Jurkat, Clone E6-1 (cell line): ENCODE measurements at regions not wholly inside any gene's neighbourhood (a gene's known extent, or its start where the extent isn't known, plus 50 kb on each side); places are given as distances from the start of the nearest gene placed in this dataset.
"Not testable (repeated sequence)": the region's sequence is repeated elsewhere in the genome, so short reads cannot be mapped to it uniquely, and the experiment has no call there.

ENCODE experiments used
- DNase-seq: peaks from one replicate; pipeline ENCODE4 v3.0.0-alpha.2; 2011; ENCODE audit warnings: low read depth, low spot score
- H3K4me3 ChIP-seq: 2 replicates; pipeline ENCODE4 v1.5.1; 2011; ENCODE audit warnings: mild to moderate bottlenecking, low read length, control low read depth, moderate library complexity

DNA sequence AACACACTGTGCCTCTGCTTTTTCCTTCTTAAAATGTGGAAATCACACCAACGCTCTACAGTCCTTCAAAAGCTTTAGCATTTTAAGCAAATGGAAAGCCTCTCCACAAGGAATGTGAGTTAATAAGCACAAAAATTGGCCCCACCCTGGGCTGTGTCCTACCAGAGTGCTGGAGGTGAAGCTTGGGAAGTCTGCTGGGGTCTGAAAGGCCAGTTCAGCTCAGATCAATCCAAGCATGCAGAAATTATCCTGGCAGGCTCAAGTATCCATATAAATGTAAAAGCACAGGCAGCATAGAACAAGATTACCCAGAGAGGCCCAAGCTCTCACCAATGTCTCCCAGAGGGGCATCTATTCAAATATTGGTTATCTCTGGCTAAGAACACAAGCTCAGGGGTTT, 98.5 kb downstream of the ESM1 start:
- no peak overlapping the region for H3K4me3 ChIP-seq

DNA sequence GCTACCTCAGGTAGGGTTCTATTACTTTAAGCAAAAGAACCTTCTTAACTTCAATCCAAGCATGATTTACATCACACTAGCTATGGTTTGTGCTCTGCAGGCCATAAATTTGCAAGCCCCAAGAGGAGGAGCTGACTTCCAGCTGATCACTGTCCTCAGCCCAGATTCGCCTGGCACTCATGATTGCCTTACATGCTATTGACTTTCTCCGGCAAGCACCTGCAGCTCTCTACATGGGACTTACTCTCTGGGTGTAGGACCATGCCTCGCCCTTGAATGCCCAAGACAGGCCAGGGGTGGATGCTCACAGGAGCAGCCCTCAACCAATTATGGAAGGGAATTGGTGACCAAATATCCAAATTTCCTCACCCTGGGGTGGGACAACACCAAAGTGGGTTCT, 99.8 kb downstream of the ESM1 start:
- H3K4me3 ChIP-seq: no peak overlapping the region
- no peak for DNase-seq

More for the DNA sequence above, 98.5 kb downstream of the ESM1 start:
- no peak for DNase-seq

DNA sequence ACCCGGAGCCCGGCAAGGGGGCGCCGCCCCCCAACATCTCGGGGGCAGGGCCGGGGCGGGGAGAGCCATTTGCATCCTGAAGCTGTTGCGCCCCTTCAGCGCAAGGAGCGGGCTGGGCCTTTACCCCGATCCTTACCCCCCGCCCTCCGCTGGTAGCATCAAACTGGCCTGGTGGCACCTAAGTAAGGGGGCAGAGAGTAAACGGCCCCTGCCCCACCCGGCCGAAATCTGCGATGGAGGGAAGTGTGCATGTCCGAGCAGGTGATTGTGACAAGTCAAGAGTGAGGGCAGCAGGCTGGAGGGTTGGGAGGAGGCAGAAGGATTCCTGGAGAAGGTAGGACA, 101.2 kb downstream of the ESM1 start:
- no peak overlapping the region for H3K4me3 ChIP-seq
- DNase-seq: no peak

DNA sequence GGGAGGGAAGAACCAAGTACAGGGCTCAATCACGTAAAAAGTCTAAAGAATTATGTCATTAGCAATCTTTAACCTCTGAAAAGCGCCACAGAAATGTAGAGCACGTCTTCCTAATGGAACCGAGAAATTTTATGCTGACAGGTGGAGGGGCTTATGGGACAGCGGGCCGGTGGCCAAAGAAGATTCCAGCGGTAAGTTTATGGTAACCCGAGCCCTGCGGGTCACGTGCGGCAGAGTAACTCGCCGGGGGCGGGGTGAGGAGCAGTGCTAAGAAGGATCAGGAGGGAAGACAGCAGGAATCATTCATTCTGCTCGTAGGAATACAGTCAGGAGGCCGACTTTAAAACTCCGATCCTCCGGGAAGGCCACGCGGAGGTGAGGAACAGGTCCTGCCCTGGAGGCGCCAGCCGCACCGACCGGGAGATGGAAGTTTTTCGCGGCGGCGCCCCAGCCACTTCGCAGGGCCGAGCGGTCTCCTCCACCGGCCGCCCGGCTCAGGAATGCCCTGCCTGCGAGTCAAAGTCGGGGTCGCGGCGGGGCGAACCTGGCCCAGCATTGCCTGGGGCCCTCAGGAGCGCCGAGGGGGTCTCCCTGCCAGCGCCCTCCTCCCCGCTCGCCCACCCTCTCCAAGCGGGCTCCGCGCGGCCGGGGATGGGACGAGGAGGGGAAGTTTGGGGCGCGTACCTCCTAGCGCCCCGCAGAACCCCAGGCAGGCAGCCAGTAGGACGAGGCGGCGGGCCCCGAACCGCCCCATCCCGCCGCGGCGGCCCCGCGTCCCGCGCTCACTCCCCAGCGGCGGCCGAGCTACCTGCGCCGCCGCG, 101.8 kb downstream of the ESM1 start:
- no peak for DNase-seq
- H3K4me3 ChIP-seq: no peak overlapping the region

DNA sequence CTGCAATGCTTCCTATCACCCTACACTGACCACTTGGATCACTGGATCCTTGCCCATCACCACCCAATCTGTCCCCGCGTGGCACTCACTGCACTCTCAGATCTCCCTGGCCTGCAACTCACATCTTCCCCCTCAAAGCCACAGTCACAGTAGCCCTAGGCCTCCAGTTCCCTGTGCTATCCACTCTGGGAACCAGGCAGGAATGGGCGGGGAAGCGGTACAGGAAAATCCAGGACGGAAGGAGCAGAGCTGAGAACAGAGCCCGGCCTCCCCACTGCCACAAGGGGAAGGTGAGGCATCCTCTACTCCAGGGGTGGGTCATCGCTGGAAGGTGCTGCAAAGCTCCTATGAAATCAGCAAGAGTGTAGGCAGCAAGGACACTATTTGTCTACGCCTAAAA, 102.6 kb downstream of the ESM1 start:
- no peak for DNase-seq
- no peak overlapping the region for H3K4me3 ChIP-seq

DNA sequence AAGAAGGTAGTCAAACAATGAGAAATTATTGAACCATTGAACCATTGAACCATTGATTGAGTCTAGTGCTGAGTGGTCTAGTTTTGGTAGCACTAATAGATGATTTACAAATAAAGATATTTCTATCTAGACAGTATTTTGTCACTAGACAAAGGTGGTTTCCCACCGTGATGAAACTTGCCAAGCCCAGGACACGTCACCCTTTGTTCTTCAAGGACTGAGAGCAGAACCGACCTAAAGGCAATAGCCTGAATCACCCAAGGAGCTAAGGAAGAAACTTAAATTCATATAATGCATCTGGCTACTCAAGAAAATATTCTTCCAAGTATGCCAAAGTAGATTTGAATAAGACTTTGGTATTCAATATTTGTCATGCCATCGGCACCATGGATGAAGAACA, 103.3 kb downstream of the ESM1 start:
- no peak for DNase-seq
- no peak overlapping the region for H3K4me3 ChIP-seq

DNA sequence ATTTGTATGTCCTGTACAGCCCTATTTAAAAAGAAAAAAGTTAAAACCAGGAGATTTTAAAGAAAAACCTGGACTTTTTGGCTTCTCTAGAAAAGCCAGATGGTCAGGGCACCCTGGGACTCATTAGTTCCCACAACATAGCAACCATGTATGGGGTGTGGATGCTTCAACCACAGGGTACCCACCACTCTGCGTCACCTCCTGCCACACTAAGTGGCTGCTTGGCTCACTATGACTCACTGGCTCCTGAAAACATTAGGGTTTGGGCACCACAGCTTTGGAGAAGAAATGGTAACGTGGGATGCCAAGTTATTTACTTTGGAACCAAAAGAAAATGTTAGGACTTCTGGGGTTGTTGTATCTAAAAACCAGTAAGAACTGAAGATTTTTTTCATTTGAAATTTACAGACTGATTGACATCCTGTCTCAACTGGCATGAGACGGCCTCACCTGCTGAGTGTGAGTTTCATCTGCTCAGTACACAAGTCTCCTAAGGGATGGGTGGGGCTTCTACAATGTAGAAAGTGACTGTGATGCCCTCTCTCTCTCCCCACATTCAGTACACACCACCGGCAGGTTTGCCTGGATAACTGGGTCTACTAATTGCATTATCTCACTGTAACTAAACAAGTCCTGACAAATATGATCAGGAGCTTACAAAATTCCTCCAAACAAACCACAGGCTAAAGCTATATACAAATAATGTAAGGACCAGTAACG, 103.9 kb downstream of the ESM1 start:
- no peak for DNase-seq
- no peak overlapping the region for H3K4me3 ChIP-seq

DNA sequence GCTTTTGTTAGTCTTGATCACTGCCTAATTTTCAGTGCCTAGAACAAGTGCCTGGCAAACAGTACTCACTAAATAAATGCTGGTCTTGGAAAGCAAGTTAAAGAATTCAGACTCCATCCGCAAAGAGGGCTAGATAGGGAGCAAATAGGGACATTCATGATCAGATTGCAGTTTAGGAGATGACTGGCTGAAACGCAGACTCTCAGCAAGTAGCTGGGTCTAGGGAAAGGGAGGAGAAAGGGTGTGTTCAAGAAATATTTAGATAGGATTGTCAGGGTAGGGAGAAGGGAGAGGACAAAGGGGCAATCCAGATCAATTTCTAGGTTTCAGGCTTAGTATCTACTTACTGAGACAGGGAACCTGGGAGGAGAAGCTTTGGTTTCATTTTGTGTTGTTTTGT, 108.4 kb downstream of the ESM1 start:
- no peak for DNase-seq
- no peak overlapping the region for H3K4me3 ChIP-seq

DNA sequence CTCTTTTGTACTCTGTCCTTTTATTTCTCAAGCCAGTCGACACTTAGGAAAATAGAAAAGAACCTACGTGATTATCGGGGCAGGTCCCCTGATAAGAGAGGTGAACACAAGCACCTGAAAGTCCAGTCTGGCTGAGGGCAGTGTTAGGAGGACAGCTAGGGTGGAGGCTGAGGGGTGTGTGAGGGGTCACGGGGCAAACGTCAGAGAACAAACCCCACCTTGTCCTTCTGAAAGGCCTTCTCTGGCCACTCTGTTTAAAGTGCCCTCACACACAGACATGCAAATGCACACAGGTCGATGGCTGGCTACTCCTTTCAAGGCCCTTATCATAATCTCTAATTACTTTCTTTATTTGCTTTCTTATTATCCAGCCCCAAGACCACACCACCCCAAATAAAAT, 108.8 kb downstream of the ESM1 start:
- DNase-seq: no peak
- H3K4me3 ChIP-seq: no peak overlapping the region

DNA sequence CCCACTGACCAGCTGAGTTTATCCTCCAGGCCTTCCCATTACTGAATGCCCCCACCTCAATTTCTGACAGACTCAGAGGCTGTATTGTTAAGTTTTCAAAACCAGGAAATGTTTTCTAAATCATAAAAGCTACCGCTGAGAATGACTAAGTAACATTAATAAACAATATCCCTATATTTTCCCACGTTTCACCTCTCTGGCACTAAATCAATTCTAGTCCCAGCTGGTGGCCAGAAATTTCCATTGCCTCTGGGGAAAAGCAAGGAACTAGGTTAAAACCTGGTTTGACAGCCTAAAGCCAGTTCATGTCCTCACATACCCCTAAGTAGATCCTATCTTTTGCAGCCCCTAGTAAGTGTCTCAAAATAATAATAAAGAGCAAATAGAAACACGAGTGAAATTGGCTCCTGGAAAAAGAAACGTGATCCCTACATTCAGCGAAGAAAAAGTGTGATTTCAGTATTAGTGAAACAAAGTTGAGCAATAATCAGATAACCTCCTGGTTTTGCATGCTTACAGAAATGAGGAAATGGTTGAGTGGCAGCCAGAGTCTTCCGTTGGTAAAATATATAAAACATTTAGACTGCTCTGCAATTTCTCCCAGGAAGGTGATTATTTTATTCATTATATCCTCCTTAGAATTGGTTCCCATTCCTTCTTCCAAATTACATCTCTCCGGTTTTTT, 110.9 kb downstream of the ESM1 start:
- no peak for DNase-seq
- H3K4me3 ChIP-seq: no peak overlapping the region

DNA sequence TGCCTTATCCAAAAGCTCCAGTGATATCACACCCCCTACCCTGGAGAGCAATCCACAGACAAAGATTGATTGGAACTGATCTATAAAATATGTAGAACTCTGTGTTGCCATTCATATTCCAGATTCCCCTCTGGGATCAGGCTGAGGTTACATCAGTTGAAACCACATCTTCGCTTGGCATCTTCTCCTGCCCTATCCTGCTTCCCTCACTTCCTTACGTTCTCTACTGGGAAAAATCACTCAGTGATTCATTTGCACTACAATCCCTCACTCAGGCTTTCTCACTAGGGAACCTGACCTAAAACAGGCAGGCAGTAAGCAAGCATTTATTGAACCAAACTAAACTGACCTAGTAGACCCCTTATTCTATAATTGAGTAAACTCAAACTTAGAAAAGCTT, 111.7 kb downstream of the ESM1 start:
- no peak overlapping the region for H3K4me3 ChIP-seq
- DNase-seq: no peak

DNA sequence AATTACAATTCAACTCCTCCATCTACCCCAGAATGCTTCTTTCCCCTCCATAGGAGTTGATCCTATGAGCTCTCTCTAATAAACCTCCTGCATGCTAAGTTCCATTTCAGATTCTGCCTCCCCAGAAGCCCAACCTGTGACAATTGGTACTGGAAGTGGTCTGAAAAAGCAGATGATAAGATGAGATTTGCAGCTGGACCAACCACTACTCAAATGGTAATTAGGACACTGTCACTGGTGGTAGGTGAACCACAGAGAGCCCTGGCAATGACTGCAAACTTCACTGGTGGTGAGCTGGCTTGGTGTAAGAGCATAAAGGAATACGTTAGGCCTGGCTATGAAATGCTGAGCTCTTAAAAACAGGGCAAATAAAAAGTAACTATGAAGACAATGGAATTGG, 112.6 kb downstream of the ESM1 start:
- H3K4me3 ChIP-seq: no peak overlapping the region
- no peak for DNase-seq

DNA sequence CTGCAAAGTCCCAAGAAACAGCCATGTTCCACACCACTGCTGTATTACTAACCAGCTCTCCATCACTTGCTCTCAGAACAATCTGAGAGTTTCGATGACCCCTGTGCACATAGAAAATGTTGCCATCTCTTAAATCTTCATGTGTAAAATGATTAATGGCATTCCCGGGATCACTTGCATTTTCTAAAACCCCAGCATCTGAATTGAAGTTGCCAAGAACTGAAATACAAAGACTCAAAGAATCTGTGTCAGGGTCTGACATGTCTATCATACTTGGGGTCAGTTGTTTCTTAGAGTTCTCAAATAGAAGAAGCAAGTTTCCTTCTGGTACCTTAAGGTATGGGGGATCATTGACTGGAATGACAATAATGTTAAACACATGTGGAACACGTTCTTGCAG, 115.1 kb downstream of the ESM1 start:
- no peak for DNase-seq
- no peak overlapping the region for H3K4me3 ChIP-seq

DNA sequence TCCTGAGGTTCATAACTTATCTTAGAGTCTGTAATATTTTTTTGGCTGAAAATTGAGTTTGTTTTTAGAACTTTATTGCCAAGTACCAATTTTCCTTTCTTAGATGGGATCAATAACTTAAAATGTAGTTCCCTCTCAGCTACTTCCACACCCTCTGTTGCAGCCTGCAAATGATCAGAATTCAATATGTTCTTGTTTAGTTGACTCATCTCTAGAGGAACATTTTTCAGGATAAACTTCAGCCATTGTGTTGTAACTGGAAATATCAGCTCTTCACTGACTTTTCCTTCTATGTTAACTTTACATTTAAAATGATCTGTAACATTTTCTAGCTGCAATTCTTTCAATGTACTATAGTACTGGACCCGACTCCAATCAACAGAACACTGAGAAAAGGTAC, 115.7 kb downstream of the ESM1 start:
- H3K4me3 ChIP-seq: no peak overlapping the region
- no peak for DNase-seq

DNA sequence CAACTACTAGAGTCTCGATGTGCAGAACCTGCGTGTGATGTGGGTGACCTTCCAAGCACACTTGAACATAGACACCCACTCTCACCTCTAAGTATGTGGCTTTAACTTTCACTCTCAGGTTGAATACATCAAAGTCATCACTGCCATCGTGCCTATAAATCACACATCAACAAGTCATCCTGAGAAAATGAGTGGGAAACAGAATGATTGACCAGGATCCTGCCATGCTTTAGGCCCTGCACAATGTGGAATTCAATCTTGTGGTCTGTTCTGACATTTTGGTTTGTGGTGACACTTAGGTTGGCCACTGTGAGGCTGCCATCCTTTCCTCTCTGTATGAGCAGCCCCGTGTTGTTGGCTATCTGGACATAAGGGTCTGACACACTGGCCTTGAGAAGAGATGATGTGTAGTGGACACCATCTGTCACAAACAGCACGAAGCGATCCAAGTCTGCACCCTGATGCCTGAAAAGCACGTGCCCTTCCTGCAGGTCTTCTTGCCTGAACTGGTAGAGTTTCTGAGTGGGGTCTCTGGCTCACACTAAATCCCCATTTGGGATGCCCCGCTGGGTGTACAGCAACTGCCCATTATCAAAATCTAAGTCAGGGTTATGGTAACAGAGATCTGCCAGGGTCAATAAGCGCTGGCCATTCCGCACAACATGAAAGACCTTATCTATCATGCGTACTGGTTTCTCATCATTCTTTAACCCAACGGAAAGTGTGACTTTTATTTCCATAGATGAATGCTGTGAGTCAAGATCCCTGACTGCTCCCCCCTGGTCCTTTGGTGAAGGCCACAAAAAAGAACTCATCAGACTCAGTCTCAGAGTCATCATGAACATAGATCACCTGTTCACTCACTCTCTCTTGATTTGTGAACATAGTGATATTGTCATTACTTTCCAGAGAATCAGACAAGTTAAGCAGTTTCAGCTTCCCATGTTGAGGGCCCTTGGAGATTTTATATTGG, 116.6 kb downstream of the ESM1 start:
- no peak for DNase-seq
- no peak overlapping the region for H3K4me3 ChIP-seq

DNA sequence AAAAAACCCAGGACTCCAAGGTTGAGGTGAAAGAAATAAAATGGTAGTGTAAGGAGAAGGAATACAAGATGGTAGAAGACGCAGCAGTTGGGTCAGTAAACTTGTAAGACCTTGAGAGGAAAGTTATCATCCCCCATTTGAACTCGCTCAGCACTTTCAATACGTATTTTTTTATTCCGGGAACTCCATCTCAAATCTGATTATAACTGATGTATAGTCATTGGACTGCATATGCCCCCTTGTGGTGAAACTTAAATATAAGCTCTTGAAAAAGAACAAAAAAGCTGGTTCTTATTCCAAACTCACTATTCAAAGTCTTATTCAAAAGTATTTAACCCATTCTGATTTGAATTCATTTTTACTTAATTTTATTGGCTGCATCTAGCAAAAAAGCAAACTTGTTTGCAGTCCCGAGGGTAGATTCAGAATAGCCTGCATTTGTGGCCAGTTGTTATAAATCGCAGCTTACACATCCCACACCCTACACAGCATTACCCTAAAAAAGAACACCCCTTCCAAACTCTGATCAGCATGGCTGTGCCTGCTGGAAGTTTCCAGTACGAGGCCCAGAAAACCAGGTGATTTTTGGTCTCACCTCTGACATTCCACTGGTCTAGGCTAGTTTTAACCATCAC, 118.0 kb downstream of the ESM1 start:
- H3K4me3 ChIP-seq: no peak overlapping the region
- DNase-seq: peak; percentile 58

DNA sequence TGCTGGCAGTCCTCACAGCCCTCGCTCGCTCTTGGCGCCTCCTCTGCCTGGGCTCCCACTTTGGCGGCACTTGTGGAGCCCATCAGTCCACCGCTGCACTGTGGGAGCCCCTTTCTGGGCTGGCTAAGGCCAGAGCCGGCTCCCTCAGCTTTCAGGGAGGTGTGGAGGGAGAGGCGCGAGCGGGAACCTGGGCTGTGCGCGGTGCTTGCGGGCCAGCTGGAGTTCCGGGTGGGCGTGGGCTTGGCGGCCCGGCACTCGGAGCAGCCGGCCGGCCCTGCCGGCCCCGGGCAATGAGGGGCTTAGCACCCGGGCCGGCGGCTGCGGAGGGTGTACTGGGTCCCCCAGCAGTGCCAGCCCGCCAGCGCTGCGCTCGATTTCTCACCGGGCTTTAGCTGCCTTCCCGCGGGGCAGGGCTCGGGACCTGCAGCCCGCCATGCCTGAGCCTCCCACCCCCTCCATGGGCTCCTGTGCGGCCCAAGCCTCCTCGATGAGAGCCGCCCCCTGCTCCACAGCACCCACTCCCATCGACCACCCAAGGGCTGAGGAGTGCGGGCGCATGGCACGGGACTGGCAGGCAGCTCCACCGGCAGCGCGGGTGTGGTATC, 120.4 kb downstream of the ESM1 start:
- not testable (repeated sequence) for H3K4me3 ChIP-seq, DNase-seq

DNA sequence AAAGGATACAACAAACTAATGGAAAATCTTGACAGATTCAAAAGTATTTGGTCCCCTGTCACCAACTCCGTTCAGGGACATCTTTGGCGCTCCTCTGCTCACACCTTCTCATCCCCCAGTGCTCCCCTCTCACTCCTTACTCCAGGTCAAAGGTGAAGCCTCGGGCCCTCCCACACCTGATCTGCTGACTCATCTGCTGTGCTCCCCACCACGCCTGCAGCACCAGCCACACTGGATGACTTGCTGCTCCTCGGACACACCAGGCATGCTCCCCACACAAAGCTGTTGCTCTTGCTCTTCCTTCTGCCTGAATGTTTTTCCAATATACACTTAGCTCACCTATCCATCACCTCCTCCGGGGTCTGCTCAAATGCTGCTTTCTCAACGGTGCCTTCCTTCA, 123.4 kb downstream of the ESM1 start:
- H3K4me3 ChIP-seq: no peak overlapping the region
- no peak for DNase-seq
